ENCODE measurements at regions not wholly inside any gene's neighbourhood (a gene's known extent, or its start where the extent isn't known, plus 50 kb on each side); places are given as distances from the start of the nearest gene placed in this dataset.

- TF ChIP-seq CTCF (IDR thresholded peaks at IDR 0.05): no peak
- no peak for TF ChIP-seq USF2 (CRISPR knock-in tag; IDR thresholded peaks at IDR 0.05)
- TF ChIP-seq ZNF121 (CRISPR knock-in tag; IDR thresholded peaks at IDR 0.05): no peak
- no peak for TF ChIP-seq PREB (CRISPR knock-in tag; IDR thresholded peaks at IDR 0.05; ENCODE audit: borderline replicate concordance)
- TF ChIP-seq, protein P1, sequence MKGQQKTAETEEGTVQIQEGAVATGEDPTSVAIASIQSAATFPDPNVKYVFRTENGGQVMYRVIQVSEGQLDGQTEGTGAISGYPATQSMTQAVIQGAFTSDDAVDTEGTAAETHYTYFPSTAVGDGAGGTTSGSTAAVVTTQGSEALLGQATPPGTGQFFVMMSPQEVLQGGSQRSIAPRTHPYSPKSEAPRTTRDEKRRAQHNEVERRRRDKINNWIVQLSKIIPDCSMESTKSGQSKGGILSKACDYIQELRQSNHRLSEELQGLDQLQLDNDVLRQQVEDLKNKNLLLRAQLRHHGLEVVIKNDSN (CRISPR knock-in tag; IDR thresholded peaks at IDR 0.05): no peak
- TF ChIP-seq, protein P2, sequence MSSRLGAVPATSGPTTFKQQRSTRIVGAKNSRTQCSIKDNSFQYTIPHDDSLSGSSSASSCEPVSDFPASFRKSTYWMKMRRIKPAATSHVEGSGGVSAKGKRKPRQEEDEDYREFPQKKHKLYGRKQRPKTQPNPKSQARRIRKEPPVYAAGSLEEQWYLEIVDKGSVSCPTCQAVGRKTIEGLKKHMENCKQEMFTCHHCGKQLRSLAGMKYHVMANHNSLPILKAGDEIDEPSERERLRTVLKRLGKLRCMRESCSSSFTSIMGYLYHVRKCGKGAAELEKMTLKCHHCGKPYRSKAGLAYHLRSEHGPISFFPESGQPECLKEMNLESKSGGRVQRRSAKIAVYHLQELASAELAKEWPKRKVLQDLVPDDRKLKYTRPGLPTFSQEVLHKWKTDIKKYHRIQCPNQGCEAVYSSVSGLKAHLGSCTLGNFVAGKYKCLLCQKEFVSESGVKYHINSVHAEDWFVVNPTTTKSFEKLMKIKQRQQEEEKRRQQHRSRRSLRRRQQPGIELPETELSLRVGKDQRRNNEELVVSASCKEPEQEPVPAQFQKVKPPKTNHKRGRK (CRISPR knock-in tag; IDR thresholded peaks at IDR 0.05; ENCODE audit: borderline replicate concordance): no peak
- TF ChIP-seq CREB1 (CRISPR knock-in tag; IDR thresholded peaks at IDR 0.05): no peak
- TF ChIP-seq MAX (CRISPR knock-in tag; IDR thresholded peaks at IDR 0.05): no peak
- TF ChIP-seq, protein P3, sequence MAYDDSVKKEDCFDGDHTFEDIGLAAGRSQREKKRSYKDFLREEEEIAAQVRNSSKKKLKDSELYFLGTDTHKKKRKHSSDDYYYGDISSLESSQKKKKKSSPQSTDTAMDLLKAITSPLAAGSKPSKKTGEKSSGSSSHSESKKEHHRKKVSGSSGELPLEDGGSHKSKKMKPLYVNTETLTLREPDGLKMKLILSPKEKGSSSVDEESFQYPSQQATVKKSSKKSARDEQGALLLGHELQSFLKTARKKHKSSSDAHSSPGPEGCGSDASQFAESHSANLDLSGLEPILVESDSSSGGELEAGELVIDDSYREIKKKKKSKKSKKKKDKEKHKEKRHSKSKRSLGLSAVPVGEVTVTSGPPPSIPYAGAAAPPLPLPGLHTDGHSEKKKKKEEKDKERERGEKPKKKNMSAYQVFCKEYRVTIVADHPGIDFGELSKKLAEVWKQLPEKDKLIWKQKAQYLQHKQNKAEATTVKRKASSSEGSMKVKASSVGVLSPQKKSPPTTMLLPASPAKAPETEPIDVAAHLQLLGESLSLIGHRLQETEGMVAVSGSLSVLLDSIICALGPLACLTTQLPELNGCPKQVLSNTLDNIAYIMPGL (CRISPR knock-in tag; IDR thresholded peaks at IDR 0.05): no peak
- no peak for TF ChIP-seq KAT7 (CRISPR knock-in tag; IDR thresholded peaks at IDR 0.05; ENCODE audit: borderline replicate concordance)
- TF ChIP-seq CREM (CRISPR knock-in tag; IDR thresholded peaks at IDR 0.05): no peak
- TF ChIP-seq ZNF396 (CRISPR knock-in tag; IDR thresholded peaks at IDR 0.05; ENCODE audit: borderline replicate concordance): no peak
Measured at GRCh38 chr7:153107826-153108225, 348.3 kb downstream of the ACTR3B start.

All from WTC11 (cell line).